H1 (cell line): ENCODE measurements at regions not wholly inside any gene's neighbourhood (a gene's known extent, or its start where the extent isn't known, plus 50 kb on each side); places are given as distances from the start of the nearest gene placed in this dataset.

Source experiments
- CHD1 ChIP-seq: IDR thresholded peaks from 2 replicates; pipeline ENCODE4 v1.6.1; 2012; ENCODE audit warnings: low read depth, low read length, improper control_type of control experiment
- E2F6 ChIP-seq: IDR thresholded peaks from 2 replicates; pipeline ENCODE4 v1.6.1; 2012; ENCODE audit warnings: inconsistent platforms
- EP300 ChIP-seq, 2 experiments: IDR thresholded peaks; 1 replicate in 1 of 2; 2 replicates in 1 of 2; pipeline ENCODE4 v1.6.1; 2011 to 2012; ENCODE audit warnings: low read depth in 2 of 2, low read length in 2 of 2, mild to moderate bottlenecking in 2 of 2, borderline replicate concordance in 1 of 2, inconsistent platforms in 1 of 2, moderate library complexity in 1 of 2
- GABPA ChIP-seq: IDR thresholded peaks from 2 replicates; pipeline ENCODE4 v1.6.1; 2011; ENCODE audit warnings: mild to moderate bottlenecking, low read length, moderate library complexity, borderline replicate concordance; ENCODE audit not compliant: insufficient read depth
- MAX ChIP-seq: IDR thresholded peaks from 2 replicates; pipeline ENCODE4 v1.6.1; 2012; ENCODE audit warnings: inconsistent platforms
- RBBP5 ChIP-seq: IDR thresholded peaks from 2 replicates; pipeline ENCODE4 v1.7.1; 2012; ENCODE audit warnings: low read depth, mild to moderate bottlenecking, inconsistent platforms, low read length, moderate library complexity, borderline replicate concordance
- SAP30 ChIP-seq: fragments of 300-600 bp; sonication (generic); IDR thresholded peaks from 2 replicates; pipeline ENCODE4 v1.7.1; 2012; ENCODE audit warnings: low read length, moderate library complexity, mild to moderate bottlenecking, inconsistent platforms; ENCODE audit not compliant: insufficient read depth, insufficient replicate concordance
- SIX5 ChIP-seq: IDR thresholded peaks from 2 replicates; pipeline ENCODE4 v1.6.1; 2011; ENCODE audit warnings: mild to moderate bottlenecking, low read depth, low read length
- TAF1 ChIP-seq: IDR thresholded peaks from 2 replicates; pipeline ENCODE4 v1.6.1; 2011; ENCODE audit warnings: mild to moderate bottlenecking, low read depth, low read length

GRCh38 chr13:78341032-78341431 is 262.3 kb downstream of the POU4F1 start (continued):
- no peak for TF ChIP-seq EP300 (IDR thresholded peaks at IDR 0.05; ENCODE audit: borderline replicate concordance in 1 of 2, low read depth in 2 of 2, low read length in 2 of 2)
- no peak for TF ChIP-seq CHD1
- TF ChIP-seq RBBP5, result no peak
- no peak for TF ChIP-seq GABPA
- no peak for TF ChIP-seq E2F6
- no peak for TF ChIP-seq TAF1
- no peak for TF ChIP-seq SIX5
- TF ChIP-seq MAX, result no peak
- TF ChIP-seq SAP30, result no peak
